GM21786 (cell line): ENCODE measurements at regions not wholly inside any gene's neighbourhood (a gene's known extent, or its start where the extent isn't known, plus 50 kb on each side); places are given as distances from the start of the nearest gene placed in this dataset.

Source experiments
- ATAC-seq: cut with Tn5 transposase; IDR thresholded peaks from one replicate; pipeline ENCODE4 v1.9.1; 2021; ENCODE audit not compliant: unreplicated experiment

DNA sequence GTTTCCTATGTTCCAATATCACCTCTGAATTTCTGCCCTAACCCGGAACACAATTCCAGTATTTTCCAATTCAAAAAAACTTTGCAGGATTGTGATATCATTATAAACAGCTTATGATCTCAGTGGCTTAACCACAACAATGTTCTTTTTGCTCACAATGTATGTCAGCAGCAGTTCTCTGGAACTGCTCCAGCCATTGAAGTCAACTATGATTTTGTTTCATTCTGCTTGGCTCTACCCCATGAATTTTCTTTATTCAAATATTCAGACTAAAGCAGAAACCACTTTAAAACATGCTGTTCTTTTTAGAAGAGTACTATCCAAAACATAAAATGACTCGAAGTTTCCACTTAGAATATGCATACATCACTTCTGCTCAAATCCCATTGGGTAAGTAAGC is 1611.1 kb downstream of the ARAP2 start:
- no peak for ATAC-seq

DNA sequence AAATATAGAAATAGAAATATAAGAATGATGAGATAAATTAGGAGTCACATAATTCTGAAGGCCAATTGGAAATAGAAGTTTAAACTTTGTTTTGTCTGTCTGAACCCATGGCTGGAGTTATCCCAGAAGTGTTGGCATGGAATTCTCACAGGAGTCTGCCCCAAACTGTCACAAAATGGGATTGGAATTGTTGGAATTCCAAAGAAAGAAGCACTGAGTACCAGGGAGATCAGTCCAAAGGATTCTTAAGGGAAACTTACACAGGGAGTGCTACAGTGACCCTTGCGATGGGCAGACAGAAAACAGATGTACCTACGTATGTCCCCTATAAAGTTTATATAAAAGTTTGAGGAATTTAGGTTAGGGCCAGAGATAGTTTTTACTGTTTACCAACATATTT is 1607.7 kb downstream of the ARAP2 start:
- no peak for ATAC-seq

DNA sequence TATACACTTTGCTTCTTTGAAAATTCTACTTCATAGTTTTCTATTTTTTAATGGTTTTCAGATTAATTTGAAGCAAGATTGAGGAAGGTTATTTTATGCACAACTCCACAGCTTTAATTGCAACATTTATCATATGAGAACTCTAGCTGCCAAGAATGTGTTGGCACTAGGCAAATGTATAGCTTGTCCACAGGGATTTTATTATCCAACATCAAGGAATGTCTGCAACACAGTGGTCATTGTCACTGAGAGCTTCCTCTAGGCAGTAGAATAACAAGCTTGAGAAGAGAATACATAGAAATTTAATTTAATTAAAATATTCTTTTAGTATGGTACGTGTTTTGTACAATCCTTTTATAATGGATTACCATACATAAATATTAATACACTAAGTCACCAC is 1600.8 kb downstream of the ARAP2 start:
- no peak for ATAC-seq

DNA sequence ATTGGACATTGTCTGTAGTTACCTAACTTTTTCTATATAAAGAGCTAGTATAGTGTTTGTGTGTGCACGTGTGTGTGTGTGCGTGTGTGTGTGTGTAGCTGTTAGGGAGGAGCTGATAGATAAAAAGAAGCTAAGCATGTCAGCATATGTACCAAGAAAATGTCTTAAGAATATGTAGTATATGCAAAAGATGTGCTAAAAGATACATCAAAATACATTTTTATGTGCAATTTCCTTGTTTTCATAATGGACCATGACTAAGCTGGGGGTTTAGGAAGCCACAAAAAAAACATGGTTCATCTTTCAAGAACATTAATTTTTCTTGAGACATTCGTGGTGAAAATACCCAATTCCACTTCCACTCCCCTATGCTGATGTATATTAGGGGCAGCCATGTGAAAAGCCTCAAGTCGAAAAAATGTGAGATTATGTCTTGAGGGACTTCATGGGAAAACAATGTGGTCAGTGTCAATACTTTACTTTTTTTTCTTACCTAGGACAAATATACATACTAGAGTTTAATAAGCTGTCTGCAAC is 1599.7 kb downstream of the ARAP2 start:
- no peak for ATAC-seq

DNA sequence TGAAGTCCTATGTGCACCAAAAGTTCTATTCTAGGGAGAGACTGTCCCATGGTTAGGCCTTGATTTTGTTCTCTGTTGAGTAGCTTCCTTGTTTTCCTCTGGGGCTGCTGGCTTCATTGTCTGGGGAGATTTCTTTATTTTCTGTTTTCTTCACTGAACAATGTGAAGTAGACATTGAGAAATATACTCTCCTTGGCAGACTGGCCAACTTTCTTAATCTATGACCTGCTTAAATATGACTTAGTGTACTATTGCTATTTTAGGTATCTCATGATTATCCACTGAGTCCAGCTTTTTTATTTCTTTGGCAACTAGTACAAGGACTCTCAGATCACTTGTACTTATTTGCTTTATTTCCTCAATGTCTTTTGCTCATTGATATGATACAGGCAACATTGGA is 1594.6 kb downstream of the ARAP2 start:
- no peak for ATAC-seq

DNA sequence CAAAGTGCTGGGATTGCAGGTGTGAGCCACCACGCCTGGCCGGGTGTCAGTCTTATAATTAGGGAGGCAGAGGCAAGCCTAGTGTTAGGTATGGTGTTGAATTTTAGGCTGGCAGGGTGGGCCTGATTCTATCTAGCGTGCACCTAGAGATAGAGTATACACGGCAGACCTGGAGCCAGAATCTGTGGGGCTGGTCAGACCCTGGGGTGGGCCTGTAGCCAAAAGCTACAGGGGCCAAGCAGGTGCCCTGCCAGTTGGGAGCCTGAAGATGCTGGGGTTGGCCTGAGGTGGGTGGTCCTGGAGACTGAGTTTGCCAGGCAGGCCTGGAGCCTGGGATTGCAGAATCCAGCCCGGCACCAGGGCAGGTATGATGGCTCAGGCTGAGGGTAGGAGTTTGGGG is 1580.3 kb downstream of the ARAP2 start:
- ATAC-seq = no peak

DNA sequence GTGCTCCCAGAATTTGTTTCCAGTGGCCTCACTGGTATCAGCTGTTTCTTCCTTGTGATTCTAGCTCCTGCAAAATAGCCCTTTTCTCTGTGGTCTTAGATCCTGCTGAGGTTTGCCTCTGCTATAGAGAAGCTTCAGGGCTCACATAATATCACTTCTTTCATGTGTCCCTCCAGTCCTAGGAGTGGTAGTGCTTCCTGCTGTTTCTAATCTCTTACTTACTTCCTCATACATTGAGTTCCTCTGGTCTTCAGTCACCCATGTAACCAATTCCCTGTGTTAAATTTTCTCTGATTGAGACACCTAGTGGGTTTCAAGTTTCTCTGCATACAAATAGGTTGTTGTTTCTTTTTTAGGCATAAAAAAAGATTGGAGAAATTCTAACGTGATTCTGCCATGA is 1567.9 kb downstream of the ARAP2 start:
- no peak for ATAC-seq

DNA sequence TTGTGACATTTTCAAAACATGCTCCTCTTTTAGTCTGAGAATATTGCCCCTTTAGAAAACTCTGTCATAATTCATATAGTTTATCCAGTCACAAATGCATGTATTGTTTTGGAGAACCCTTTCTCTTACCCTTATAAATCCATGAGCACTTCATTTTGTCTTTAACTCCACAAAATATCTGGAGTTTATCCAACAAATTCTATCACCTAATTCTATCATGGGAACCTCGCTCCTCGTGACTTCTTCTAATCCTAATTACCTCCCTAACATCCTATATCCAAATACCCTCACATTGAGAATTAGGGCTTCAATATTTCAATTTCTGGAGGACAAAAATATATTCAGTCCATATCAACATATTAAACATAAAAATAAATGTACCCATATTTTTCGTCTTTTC is 1565.9 kb downstream of the ARAP2 start:
- ATAC-seq = no peak

DNA sequence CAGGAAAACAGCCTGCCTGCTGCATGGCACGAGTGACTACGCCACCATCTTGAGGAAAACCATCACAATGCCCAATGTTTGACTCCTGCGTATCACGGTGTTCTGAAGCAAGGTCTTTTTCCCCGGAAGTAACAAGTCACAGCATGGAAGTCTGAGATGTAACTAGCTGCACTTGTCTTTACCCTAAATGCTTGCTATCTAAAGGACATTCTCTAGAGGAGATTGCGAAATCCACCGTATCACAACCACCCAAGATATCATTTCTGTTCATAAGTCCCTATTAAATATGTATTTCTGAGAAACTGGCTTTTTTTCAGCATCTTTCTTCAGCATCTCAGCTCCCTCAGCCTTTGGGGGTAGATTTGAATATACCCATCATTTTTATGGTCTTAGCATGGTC is 1565.1 kb downstream of the ARAP2 start:
- ATAC-seq = no peak

DNA sequence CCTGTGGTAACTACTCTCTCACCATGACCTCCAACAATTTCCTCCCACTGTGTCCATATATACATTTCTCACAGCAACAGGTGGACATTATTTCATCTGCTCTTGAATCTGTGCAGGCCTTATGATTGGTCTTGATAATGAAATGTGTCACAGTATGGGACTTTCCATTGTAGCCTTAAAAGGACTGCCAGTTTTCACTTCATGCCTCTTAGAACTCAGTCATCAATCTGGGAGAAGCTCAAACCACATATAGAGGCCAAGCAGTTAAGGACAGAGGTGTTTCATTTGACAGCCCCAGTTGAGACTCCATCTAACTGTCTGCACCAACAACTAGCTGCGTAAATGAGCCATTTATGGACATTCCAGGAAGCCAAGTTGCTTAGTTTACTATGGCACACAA is 1534.8 kb downstream of the ARAP2 start:
- no peak for ATAC-seq

DNA sequence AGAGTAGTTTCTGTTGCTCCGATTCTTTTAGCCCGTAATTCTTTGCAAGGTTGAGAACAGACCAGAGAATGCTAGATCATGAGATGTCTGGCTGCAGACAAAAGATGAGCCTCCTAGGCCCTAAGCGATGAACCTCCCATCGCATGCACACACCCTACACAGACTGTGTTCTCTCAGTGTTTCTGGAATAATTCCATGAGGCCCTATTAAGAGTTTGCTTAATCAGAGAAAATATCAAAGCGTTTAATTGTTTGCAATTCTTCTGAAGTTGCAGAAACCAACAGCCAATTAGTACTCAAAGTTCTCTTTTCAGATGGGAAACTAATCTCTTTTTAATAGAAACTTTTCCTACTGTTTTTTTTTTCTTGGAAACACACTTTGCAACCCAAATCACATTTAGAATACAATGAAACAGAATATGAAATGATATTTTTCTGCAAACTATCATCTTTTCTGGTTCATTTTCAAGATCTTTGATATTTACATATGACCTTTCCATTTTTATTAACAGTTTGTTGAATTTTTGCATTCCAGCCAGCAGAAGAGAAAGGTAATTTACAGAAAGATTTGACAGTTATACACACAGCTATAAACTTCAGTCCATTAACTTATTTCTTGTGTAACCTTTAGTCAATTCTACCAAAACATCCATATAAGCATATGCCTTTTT is 1525.6 kb downstream of the ARAP2 start:
- ATAC-seq = no peak

DNA sequence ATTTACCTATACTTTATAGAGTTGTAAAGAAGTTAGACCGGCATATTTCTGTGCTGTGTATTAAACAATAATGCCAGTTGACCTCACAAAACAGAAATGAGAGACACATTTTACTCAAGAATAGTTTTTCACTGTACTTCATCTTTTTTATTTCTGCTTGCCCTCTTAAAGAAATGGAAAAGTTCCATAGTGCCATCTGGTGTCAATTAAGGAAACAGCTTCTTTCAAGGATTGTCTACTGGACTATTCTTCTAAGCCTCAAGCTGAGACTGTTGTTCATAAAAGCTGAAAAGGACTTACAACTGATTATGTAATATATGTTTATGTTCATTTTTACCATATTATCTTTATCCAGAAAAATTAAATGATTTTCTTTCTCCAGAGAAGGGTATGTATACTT is 1523.7 kb downstream of the ARAP2 start:
- no peak for ATAC-seq

DNA sequence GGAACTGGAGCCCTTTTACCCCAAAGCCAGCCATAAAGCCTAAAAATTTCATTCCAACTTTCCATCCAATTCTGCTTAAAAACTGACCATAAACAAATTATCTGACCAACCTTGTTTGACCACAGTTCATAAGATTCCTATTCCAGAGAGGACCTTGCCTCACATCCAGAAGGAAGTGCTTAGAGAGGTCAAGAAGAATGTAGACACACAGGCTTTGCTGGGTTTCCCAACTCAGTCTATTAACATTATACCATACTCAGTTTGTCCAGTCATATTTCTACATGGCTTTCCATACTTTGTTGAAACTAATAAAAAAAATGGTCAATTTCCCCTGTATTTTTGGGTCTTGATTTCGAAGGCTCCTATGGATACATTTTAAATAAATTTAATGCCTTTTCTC is 1522.5 kb downstream of the ARAP2 start:
- ATAC-seq = no peak

DNA sequence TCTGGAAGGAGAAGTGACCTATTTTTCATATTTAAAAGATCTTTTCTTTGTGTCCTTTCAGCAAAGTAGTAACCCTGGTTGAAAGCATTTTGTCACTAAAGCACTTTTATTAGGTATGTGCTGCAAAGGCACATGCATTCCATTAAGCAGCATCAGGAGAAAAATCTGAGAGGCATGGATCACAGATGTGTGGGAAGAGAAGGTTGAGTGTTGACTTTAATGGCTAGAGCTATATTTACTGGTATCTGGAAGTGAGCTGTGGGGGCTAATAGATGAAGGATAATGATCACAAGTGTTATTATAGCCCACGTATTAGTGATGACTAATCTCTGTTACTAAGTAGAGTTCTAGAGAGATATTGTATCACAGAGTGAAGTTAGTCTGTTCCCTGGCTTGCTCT is 1520.7 kb downstream of the ARAP2 start:
- ATAC-seq = no peak

DNA sequence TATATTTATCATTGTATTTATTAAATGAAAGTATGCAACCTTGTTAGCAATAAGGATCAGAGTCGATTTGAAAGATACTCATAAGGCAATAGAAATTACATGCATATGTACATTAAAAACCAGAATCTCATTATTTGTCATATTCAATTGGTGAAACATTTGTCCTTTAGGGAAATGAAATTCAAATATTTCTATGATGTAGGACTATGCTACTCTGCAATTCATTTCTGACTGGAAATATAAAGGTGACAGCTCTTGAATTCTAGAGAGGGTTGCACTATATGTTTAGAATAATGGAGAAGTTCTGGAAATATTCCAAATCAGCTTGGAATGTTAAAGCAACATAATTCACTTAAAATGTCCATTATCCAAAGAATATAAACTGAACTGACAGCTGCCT is 1519.8 kb downstream of the ARAP2 start:
- no peak for ATAC-seq

DNA sequence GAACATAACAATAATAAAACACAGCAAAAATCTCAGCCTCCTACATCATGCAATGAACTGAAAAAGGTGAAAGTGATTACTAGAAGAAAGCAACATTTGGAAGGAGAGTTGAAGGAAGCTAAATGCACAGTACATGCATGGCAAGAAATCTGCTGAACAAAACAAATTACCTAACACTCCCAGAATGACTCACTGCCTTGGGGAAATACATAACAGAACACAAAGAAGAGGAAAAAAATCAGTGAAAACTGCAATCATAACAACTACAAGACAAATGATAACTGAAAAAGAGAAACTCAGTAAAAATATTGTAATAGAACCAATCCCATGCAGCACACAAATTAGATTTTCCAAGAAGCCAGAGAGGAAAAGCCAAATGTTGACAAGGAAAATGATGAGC is 1513.2 kb downstream of the ARAP2 start:
- ATAC-seq = no peak

DNA sequence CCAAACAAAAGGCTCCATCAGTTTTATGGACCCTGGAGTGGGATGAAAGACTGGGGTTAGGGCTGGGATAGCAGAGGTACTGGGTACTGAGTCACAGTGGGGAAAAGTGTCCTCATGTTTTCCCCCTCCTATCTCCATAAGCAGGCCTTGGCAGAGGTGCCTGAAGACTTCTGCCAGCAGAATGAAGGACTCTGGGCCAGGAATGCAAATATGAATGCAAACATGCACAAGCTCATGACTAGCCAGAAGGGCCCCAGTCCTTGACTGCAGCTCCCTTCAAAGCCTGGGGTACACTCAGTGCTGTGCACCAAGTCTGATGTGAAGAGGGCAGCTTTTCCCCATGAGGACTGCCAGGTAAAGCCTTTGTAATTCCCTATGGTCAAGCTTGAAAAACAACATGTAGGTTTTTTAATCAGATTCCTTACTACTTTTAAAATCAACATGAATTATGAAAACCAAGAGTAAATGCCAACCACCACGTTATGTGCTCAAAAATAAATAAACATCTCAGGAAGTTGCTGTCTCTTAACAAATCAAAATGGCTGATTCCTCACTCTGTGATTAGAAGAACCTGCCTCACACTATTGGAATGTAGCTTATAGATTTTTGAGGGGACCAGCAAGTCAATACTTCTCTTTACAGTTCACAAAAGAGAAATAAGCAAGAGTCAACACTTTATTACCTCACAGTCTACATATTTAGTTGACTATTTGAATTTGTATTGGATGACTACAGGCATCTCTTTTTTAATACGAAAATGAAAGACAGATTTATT is 1512.0 kb downstream of the ARAP2 start:
- no peak for ATAC-seq

DNA sequence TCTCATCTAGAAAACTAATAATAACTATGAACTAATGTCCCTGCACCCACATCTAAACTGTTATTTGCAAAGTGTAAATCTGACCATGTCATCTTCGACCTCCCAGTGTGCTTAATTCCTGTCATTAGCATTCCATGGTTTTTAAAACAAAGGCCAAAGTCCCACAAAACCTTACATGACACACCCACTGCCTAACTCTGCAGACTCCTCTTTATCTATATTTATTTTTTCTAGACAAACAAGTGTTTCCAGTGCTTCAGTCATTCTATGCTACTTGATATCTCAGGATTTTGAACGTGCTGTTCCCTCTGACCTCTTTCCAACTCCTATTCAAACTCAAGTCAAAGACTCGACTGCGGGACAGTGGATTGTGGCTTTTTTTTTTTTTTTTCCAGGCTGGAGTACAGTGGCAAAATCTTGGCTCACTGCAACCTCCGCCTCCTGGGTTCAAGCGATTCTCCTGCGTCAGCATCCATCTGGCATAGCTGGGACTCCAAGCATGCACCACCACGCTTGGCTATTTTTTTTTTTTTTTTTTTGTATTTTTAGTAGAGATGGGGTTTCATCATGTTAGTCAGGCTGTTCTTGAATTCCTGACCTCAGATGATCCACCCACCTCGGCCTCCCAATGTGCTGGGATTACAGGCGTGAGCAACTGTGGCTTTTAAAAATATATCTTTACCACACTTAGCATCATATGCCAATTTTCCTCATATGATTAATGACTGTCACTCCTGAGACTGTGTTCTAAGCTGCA is 1511.0 kb downstream of the ARAP2 start:
- no peak for ATAC-seq

DNA sequence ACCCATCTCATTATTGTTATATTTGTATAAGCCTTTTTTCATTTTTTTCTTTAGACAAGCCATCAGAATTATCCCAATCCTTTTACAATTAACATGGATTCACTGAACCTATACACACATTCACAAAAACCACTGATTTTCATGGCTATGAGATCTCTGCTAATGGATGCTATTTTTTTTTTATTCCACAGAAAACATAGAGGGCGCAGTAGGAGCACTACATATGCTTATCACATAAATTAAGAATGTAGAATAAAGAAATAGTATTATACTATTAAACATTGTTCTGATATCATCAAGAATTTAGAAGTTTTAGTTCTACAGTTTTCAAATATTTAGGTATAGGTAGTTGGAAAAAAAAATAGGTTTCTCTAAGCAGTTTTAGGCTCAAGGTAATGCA is 1477.4 kb downstream of the ARAP2 start:
- ATAC-seq = no peak

DNA sequence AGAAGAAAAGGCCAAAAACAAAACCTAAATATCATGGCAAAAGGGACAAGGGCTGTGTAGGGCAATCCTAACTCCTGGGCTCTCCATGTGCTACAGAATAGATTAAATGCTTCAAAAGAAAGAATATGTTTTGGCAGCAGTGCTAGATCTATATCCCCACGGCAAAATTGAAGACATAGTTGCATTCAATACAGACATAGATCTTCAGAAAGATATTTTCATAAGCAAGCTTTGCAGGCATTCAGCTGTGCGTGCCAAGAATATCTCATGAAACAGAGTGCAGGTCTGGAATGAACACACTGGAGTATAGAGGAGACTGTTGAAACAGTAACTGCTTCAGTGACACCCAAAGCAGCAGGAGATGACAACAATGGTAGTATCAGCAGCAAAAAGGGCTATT is 1476.9 kb downstream of the ARAP2 start:
- ATAC-seq = no peak

DNA sequence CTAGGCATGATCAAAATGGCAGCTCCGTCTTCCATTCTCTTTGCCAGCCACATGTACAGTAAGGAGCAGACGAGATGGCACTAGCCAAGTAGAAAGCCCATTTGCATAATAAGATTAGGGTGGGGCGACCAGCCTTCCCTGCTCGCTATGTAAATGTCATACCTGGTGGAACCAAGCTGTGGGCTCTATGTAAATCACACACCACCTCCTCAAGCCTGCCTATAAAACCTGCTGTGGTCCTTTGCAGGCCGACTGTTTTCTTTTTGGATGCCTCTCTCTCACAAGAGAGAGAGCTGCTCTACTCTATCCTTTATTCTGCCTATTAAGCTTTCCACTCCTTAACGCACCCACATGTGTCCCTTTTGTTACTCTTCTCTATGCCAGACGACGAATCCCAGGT is 1472.7 kb downstream of the ARAP2 start:
- no peak for ATAC-seq

DNA sequence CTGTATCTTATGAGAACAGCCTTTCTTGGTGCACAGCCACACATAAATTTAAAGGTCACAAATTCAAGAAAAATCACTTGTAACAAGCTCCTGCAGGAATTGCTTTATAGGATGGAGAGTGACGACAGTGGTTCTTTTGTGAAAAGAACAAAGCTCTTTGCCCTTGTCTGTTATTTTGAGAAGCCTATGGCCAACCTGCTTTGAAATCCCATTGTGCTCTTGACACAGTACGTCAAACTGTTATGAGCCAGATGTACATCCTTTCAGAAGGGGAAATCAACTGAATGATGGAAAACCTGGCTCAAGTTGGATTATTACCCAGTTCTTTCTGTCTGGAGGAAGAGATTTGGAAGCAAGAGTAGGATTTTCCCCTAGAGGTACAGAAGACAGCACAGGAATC is 1454.2 kb downstream of the ARAP2 start:
- ATAC-seq = no peak
